IPS-15b (cell line): ENCODE measurements at regions not wholly inside any gene's neighbourhood (a gene's known extent, or its start where the extent isn't known, plus 50 kb on each side); places are given as distances from the start of the nearest gene placed in this dataset.

Experiments used
- H3K27me3 ChIP-seq: one replicate; pipeline ENCODE4 v1.6.1; 2013; ENCODE audit warnings: low read length; ENCODE audit not compliant: control insufficient read depth, insufficient read depth
- H3K36me3 ChIP-seq: one replicate; pipeline ENCODE4 v1.6.1; 2013; ENCODE audit warnings: low read length; ENCODE audit not compliant: control insufficient read depth, insufficient read depth
- H3K4me1 ChIP-seq: one replicate; pipeline ENCODE4 v1.6.1; 2013; ENCODE audit warnings: mild to moderate bottlenecking, low read length; ENCODE audit not compliant: control insufficient read depth, insufficient read depth
- H3K4me3 ChIP-seq: one replicate; pipeline ENCODE4 v1.5.1; 2013; ENCODE audit warnings: low read depth, low read length
- H3K9ac ChIP-seq: one replicate; pipeline ENCODE4 v1.6.1; 2013; ENCODE audit warnings: low read depth, mild to moderate bottlenecking, low read length
- H3K9me3 ChIP-seq: one replicate; pipeline ENCODE4 v1.6.1; 2013; ENCODE audit warnings: mild to moderate bottlenecking, low read length; ENCODE audit not compliant: control insufficient read depth, insufficient read depth

GRCh38 chr15:37452498-37452897, 352.1 kb upstream of the MEIS2 start:
- Histone ChIP-seq H3K9me3 (no peaks in the 10 kb centered on the region), H3K4me3 (no peak overlapping the region), H3K9ac (no peak overlapping the region)

GRCh38 chr15:37480482-37480881, 380.1 kb upstream of the MEIS2 start:
- no peak overlapping the region for H3K9ac ChIP-seq
- H3K4me1 ChIP-seq, result no peaks in the 10 kb centered on the region
- no peak overlapping the region for H3K4me3 ChIP-seq
- no peaks in the 10 kb centered on the region for H3K9me3 ChIP-seq
- H3K36me3 ChIP-seq, result no peaks in the 10 kb centered on the region
- H3K27me3 ChIP-seq, result no peaks in the 10 kb centered on the region

More at GRCh38 chr15:37452498-37452897, 352.1 kb upstream of the MEIS2 start:
- Histone ChIP-seq H3K4me1 (no peaks in the 10 kb centered on the region), H3K36me3 (no peaks in the 10 kb centered on the region), H3K27me3 (no peaks in the 10 kb centered on the region)

- Histone ChIP-seq H3K9me3 (no peaks in the 10 kb centered on the region), H3K9ac (no peak overlapping the region), H3K27me3 (no peaks in the 10 kb centered on the region), H3K4me3 (no peak overlapping the region), H3K4me1 (no peaks in the 10 kb centered on the region), H3K36me3 (no peaks in the 10 kb centered on the region)
Observed at GRCh38 chr15:37481126-37481525, 380.8 kb upstream of the MEIS2 start.

GRCh38 chr15:37483779-37484178, 383.4 kb upstream of the MEIS2 start:
- H3K9ac ChIP-seq, result no peak overlapping the region

GRCh38 chr15:37485056-37485455, 384.7 kb upstream of the MEIS2 start:
- H3K4me1 ChIP-seq, result no peaks in the 10 kb centered on the region
- H3K27me3 ChIP-seq, result no peaks in the 10 kb centered on the region
- no peak overlapping the region for H3K4me3 ChIP-seq
- H3K36me3 ChIP-seq, result no peaks in the 10 kb centered on the region
- H3K9me3 ChIP-seq, result no peaks in the 10 kb centered on the region
- H3K9ac ChIP-seq, result no peak overlapping the region

More at GRCh38 chr15:37483779-37484178, 383.4 kb upstream of the MEIS2 start:
- Histone ChIP-seq H3K4me3 (no peak overlapping the region), H3K4me1 (no peaks in the 10 kb centered on the region), H3K36me3 (no peaks in the 10 kb centered on the region), H3K27me3 (no peaks in the 10 kb centered on the region), H3K9me3 (no peaks in the 10 kb centered on the region)

- H3K36me3 ChIP-seq, result no peaks in the 10 kb centered on the region
- no peak overlapping the region for H3K4me3 ChIP-seq
- no peak overlapping the region for H3K9ac ChIP-seq
- no peaks in the 10 kb centered on the region for H3K4me1 ChIP-seq
- H3K27me3 ChIP-seq, result no peaks in the 10 kb centered on the region
- no peaks in the 10 kb centered on the region for H3K9me3 ChIP-seq
Observed at GRCh38 chr15:37490707-37491106, 390.4 kb upstream of the MEIS2 start.

GRCh38 chr15:37516621-37517020, 416.3 kb upstream of the MEIS2 start:
- Histone ChIP-seq H3K4me3 (no peak overlapping the region), H3K4me1 (no peaks in the 10 kb centered on the region), H3K9ac (no peak overlapping the region), H3K27me3 (no peaks in the 10 kb centered on the region), H3K36me3 (no peaks in the 10 kb centered on the region), H3K9me3 (no peaks in the 10 kb centered on the region)

- no peak overlapping the region for H3K4me3 ChIP-seq
- no peaks in the 10 kb centered on the region for H3K4me1 ChIP-seq
- H3K36me3 ChIP-seq, result no peaks in the 10 kb centered on the region
- no peaks in the 10 kb centered on the region for H3K27me3 ChIP-seq
- no peaks in the 10 kb centered on the region for H3K9me3 ChIP-seq
- H3K9ac ChIP-seq, result no peak overlapping the region
Observed at GRCh38 chr15:37517191-37517895, 417.0 kb upstream of the MEIS2 start.

GRCh38 chr15:37518436-37518835, 416.0 kb upstream of the TMCO5A start:
- Histone ChIP-seq H3K9ac (no peak overlapping the region), H3K27me3 (no peaks in the 10 kb centered on the region), H3K9me3 (no peaks in the 10 kb centered on the region), H3K36me3 (no peaks in the 10 kb centered on the region), H3K4me3 (no peak overlapping the region), H3K4me1 (no peaks in the 10 kb centered on the region)

- Histone ChIP-seq H3K27me3 (no peaks in the 10 kb centered on the region), H3K36me3 (no peaks in the 10 kb centered on the region), H3K9me3 (no peaks in the 10 kb centered on the region), H3K9ac (no peak overlapping the region), H3K4me3 (no peak overlapping the region), H3K4me1 (no peaks in the 10 kb centered on the region)
Observed at GRCh38 chr15:37520026-37520425, 414.4 kb upstream of the TMCO5A start.

GRCh38 chr15:37520882-37521281, 413.6 kb upstream of the TMCO5A start:
- Histone ChIP-seq H3K4me1 (no peaks in the 10 kb centered on the region), H3K4me3 (no peak overlapping the region), H3K9me3 (no peaks in the 10 kb centered on the region), H3K36me3 (no peaks in the 10 kb centered on the region), H3K9ac (no peak overlapping the region), H3K27me3 (no peaks in the 10 kb centered on the region)

GRCh38 chr15:37524601-37525000, 409.8 kb upstream of the TMCO5A start:
- Histone ChIP-seq H3K36me3 (no peaks in the 10 kb centered on the region), H3K27me3 (no peaks in the 10 kb centered on the region), H3K4me3 (no peak overlapping the region), H3K9me3 (no peaks in the 10 kb centered on the region), H3K9ac (no peak overlapping the region), H3K4me1 (no peaks in the 10 kb centered on the region)
